Prostate gland (tissue), 2 donors: ENCODE measurements at regions not wholly inside any gene's neighbourhood (a gene's known extent, or its start where the extent isn't known, plus 50 kb on each side); places are given as distances from the start of the nearest gene placed in this dataset.

Source experiments
- CTCF ChIP-seq, 4 experiments: fragments of 200-600 bp in 2 of 4; fragments of 450-650 bp in 2 of 4; sonication (generic) in 2 of 4; IDR thresholded peaks; 1 replicate in 3 of 4; 2 replicates in 1 of 4; pipeline ENCODE4 v1.5.1; 2016 to 2019; ENCODE audit warnings: antibody characterized with exemption in 4 of 4, mild to moderate bottlenecking in 2 of 4, moderate library complexity in 2 of 4
- POLR2A ChIP-seq: fragments of 450-650 bp; IDR thresholded peaks from one replicate; pipeline ENCODE4 v1.6.1; 2016; ENCODE audit warnings: antibody characterized with exemption, mild to moderate bottlenecking
- POLR2AphosphoS5 ChIP-seq: sonication (generic); formaldehyde crosslinking; IDR thresholded peaks from one replicate; pipeline ENCODE4 v1.6.1; 2017; ENCODE audit warnings: antibody characterized with exemption

GRCh38 chr7:22672846-22673680, 53.9 kb upstream of the IL6 start:
- TF ChIP-seq CTCF (IDR thresholded peaks at IDR 0.05), result no peak
- TF ChIP-seq POLR2A, result no peak
- no peak for TF ChIP-seq POLR2AphosphoS5
